ENCODE measurements at regions not wholly inside any gene's neighbourhood (a gene's known extent, or its start where the extent isn't known, plus 50 kb on each side); places are given as distances from the start of the nearest gene placed in this dataset.
"Not testable (repeated sequence)": the region's sequence is repeated elsewhere in the genome, so short reads cannot be mapped to it uniquely, and the experiment has no call there.

DNA sequence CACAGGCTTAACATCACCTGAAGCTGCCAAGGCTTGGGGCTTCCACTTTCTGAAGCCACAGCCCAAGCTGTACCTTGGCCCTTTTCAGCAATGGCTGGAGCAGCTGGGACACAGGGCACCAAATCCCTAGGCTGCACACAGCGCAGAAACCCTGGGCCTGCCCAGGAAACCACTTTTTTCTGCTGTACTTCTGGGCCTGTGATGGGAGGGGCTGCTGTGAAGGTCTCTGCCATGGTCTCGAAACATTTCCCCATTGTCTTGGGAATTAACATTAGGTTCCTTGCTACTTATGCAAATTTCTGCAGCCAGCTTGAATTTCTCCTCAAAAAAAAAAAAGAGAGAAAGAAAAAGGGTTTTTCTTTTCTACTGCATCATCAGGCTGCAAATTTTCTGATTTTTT is 219.1 kb downstream of the RPL10L start:
- DNase-seq = no peak

DNA sequence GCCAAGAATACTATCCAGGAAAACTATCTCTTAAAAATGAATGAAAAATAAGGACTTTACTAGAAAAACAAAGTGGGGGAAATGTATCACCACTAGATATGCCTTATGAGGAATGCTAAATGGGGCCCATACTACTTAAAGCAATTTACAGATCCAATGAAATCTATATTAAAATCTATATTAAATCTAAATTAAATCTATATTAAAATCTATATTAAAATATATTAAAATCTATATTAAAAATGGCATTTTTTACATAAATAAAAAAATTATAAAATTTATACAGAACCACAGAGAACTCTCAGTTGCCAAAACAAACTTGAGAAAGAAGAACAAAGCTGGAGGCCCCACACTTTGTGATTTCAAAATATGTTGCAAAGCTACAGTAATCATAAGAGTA is 234.5 kb downstream of the RPL10L start:
- no peak for DNase-seq

DNA sequence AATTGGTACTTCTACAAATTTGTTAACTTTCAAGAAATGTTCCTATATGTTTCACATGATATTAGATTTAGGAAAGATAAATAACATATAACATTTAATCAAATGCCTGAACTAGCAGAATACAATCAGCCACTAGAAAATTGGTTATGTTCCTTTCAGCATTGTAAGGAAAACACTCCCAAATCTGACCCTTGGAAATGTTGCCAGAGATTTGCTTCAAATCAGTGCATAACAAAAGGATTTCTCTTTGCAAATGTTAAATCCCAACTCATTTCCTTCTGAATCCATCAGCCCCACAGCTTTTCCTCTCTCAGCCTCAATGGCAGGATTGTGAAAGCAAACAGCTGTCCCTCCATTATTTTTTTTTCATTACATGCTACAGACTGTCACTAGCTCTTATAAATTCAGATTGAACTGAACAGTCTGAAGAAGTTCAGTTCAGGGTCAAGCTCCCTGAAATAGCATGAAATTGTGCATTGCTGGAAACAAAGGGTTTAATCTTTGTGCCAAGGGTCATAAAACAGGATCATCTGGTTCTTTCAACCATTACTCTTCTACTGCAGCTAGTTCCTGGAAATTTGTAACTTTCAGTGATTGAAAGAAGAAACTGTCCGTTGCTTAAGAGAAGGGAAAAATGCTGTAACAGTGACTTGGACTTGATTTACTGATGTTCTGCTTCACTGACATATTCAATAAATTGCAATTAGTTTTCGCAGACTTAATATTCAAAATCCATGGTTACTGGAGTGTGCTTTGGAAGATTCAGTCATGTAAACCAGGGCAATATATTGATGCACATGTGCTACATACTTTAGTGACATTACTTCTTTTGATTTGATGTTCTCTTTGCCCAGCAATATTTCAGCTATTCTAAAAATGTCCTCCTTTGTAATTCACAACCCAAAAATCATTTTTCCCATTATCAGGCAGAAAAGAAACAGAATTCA is 246.4 kb downstream of the RPL10L start:
- DNase-seq = peak; percentile 82

DNA sequence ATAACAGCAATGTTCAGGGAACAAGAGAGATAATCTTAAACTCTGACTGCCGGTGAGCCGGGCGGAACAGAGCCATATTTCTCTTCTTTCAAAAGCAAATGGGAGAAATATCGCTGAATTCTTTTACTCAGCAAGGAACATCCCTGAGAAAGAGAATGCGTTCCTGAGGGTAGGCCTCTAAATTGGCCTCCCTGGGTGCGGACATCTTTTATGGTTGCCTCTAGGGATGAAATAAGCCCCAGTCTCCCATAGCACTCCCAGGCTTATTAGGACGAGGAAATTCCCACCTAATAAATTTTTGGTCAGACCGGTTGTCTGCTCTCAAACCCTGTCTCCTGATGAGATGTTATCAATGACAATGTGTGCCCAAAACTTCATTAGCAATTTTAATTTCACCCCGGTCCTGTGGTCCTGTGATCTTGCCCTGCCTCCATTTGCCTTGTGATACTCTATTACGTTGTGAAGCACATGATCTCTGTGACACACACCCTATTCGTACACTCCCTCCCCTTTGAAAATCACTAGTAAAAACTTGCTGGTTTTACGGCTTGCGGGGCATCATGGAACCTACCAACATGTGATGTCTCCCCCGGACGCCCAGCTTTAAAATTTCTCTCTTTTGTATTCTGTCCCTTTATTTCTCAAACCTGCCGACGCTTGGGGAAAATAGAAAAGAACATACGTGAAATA is 249.4 kb downstream of the RPL10L start:
- DNase-seq = not testable (repeated sequence)

DNA sequence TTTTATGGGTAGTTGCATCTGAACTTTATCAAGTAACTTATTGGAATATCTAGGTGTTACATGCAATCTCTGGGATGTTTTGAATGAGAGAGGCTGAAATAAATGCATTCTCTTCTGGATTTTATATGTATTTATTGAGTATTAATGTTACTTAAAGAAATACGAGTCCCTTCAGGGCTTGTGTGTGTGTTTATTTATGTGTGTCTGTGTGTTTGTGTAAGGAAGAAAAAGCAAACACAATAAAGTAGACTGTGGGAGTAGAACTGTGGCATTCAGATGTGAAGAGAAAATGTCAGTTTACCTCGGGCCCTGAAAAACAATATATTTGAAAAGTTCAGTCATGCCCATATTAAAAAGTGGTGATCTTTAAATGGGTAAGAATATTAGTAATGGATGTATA is 250.5 kb downstream of the RPL10L start:
- no peak for DNase-seq

DNA sequence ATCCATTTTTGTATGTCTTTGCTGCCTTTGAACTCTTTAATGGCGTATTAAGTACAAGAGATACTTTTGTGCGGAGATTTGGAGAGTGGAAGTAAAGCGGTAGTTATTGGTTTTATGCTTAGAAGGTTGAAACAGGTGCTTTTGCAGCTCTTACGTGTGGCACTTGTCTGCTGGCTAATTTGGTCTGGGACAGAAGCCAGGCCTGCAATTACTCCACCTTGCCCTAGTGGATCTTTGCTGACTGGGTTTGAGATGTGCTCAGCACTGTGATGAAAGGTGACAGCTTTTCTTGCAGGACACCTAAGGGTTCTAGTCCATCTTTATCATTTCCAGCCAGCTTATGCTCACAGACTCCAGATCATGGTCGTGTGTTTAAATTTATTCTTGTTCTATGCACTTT is 252.5 kb downstream of the RPL10L start:
- peak; percentile 94 for DNase-seq

DNA sequence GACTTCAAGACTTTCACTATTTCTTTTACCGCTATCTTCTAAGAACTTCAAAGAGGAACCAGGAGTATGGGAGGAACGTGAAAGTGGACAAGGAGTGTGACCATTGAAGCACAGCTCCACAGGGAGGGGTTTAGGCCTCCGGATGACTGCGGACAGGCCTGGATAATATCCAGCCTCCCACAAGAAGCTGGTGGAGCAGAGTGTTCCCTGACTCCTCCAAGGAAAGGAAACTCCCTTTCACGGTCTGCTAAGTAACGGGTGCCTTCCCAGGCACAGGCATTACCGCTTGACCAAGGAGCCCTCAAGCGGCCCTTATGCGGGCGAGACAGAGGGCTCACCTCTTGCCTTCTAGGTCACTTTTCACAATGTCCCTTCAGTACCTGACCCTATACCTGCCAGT is 267.0 kb downstream of the RPL10L start:
- no peak for DNase-seq

DNA sequence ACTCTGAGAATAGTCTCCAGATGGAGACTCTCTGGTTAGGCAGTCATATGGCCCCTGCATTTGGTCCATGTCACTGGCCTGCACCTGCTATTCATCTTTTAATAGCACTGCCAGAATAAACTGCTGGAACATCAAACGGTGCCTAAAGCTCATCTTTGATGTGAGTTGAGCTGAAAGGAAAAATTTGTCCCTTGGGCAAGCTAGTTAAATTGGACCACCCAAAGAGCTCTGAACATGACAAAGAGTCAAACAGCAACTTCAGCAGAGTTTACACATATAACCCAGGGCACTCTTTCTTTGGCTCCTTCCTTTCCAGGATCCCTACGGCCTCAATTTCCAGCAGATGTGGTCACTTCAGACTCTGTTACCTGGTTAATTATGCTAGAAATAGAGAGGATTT is 269.9 kb downstream of the RPL10L start:
- DNase-seq = no peak

DNA sequence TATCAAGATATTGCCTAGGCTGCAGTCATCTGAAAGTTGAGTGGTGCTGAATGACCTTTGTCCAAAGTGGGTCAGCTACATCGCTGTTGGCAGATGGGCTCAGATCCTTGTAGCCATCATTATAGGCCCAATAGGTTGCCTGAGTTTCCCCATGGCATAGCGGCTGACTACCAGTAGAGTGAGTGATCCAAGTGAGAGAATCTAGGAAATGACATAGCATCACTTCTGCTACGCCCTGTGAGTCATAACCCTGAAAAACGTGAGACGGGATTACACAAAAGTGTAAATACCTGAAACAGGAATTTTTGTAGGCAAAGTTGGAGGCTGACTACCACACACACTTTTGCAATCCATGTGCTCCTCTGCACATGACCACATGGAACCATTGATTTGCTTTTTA is 273.3 kb downstream of the RPL10L start:
- no peak for DNase-seq

DNA sequence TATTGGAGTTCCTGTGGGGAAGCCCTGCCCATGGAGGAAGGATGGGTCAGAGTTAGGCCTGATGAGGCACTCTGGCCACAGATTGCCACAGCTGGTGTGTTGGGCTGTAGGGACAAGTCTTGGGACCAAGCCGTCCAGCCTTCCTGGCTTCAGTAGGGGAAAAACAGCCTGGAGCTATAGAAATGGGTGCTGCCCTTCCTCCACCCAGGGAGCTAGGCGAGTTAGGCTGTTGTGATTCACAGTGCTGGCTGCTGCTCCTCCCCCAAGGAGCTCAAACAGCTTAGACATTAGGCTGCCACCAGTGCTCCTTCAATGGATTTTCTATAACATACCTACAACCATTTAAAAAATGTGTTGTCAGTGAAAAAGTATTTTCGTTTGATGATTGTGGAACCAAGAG is 274.3 kb downstream of the RPL10L start:
- DNase-seq = no peak

DNA sequence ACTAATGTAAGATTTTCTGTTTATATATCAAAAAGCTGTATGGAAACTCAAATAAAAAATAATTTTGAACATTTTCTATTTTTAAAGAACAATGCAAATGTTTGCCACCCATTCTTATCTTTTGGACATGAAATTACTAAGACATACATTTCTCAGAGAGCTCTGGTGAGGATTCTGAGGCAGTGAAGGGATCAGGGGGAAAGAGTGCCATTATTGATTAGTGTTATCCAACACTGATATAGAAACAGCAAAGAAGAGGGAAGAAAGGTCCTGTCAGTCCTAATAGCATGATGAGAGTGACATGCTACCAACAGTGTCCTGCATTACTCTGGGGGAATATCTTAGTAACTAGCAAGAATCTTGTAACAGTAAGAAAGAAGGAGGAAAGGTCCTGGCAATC is 282.2 kb downstream of the RPL10L start:
- no peak for DNase-seq

DNA sequence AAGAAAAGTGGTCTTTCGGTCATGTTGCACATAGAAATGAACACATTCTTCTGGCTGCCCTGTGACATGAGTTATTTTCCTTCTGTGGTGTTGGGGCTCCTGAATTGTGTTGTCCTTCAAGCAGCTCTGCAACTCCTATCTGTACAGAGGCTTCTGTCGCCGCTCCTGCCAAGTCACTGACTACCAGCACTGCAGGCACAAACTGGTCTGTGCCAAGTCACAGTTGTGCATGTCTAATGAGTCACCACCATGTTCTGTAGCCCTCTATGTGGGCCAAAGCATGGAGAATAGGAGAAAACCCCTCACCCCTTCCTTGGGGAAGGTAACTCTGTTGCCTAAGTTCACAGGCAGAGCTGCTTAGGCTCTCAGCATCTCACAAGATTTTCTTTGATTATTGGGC is 283.3 kb downstream of the RPL10L start:
- no peak for DNase-seq

DNA sequence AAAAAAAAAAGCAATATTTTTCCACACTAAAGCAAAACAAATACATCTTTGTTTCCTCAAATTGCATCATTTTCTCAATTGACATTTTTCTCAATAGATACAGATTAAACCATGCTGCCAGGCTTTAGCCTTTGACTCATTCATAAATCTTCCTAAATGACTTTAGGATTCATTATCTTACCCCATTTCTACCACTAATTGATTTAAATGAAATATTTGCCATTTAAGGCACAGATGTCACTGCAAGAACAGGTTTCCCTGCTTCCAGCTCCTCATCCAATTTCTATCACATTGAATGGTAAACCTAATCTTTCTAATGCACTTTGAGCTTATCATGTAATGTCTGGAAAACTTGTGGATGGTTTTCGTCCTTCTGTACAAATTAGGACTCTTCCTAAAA is 298.7 kb downstream of the RPL10L start:
- DNase-seq = no peak

DNA sequence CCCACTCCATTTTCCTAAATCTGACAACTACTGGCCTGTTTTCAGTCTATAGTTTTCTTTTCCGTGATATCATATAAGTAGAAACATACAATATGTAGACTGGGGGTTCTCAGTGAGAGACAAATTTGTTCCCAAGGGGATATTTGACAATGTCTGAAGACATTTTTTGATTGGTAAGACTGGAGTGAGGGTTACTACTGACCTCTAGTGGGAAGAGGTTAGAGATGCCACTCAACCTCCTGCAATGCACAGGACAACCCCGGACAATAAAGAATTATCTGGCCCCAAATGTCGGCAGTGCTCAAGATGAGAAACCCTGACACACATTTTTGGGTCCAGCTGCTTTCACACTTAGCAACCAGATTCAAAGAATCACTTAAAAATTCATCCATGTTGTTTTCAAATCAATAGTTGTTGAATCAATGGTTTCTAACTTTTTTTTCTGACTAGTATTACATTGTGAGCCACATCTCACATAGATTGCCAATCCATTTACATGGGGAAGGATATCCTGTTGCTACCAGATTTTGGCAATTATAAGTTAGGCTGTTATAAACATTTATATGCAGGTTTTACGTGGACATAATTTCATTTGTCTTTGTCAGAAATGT is 307.1 kb downstream of the RPL10L start:
- no peak for DNase-seq

DNA sequence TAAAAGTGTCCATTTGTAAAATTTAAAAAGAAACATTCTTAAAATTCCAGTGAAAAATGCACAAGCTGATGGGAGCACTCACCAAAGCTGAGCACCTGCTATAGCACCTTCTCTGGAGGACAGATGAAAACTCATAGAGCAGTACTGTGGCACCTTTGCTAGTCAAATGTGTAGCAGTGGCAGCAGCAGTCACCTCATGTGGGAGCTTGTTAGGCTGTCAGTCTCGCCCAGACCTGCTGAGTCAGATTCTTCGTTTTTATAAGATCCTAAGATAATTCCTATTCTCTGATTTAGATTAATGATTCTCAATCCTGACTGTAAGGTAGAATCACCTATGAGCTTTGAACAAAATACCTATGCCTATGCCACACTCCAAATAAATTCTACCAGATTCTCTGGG is 325.8 kb downstream of the RPL10L start:
- no peak for DNase-seq

DNA sequence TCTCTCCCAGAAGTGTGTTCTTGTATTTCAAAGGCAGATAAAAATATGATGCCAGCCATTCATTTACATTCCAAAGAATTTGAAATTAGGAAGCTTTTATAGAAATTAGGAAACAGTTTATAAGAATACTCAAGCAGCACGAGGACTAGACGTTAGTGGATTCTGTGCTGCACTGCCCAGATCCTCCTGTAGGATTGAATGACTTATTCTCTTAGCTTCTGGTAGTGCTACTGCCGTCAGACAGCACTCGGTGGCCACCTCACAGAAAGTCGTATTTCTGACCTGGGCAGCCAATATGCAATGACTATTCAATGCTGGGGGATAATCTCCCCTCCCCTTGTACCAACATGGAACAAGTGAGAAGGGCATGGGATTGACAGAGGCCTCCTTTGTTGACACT is 326.4 kb downstream of the RPL10L start:
- no peak for DNase-seq

DNA sequence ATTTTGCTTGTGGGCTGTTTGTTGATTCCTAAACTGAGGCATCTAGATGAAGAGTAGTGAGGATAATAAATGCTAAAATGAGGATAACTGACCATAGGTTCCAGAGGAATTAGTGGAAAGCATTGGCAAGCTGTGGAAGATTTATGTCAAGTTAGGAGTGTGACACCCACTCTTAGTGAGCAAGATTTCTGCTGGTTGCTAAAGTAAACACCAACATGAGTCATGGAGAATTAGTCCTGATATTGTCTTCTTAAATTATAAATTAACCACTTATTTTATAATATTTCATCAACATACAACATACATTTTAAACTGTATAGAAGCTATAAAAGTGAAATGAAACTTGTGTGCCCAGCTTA is 328.2 kb downstream of the RPL10L start:
- DNase-seq = no peak

DNA sequence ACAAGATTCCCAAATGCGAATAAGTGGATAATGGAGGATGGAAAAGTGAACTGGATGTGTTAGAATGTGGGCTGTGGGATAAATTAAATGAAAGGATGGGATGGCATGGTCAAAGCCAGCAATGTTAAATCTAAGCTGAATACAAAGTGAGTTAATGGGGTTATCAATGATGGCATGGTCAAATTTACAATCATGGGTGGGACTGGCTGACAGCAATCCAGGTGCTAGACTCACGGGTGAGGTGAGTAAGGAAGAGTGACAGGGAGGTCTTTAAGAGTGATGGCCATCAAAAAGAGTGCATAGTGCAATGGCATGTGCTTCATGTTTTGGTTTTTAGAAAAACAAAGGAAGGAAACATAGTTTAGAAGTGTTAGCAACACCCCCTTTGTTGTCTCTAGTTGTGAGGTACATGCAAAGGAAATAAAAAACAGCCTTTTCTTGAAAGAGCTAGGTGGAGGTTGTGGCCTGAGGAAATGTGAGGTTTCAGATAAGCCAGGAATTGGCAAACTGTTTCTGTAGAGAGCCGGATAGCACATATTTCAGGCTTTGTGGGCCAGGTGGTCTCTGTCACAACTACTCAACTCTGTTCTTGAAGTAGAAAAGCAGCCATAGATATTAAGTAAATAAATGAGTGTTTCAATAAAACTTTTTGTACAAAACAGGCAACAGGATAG is 328.7 kb downstream of the RPL10L start:
- no peak for DNase-seq

DNA sequence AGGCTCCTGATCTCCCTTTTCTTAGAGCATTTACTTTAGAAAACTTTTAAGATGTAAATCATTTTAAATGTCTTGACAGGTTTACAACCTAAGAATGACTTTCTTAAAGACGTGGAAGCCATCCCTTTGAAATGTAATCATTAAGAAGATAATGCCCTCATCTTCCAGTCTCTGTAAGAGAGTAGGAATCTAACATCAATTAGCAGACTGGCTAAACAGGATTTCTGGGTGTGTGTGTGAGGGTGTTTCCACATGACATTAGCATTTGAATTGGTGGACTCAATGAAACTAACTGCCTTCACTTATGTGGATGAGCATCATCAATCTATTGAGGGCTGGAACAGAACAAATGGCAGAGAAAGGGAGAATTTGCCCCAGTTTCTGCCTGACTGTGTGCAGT is 329.5 kb downstream of the RPL10L start:
- DNase-seq = no peak

DNA sequence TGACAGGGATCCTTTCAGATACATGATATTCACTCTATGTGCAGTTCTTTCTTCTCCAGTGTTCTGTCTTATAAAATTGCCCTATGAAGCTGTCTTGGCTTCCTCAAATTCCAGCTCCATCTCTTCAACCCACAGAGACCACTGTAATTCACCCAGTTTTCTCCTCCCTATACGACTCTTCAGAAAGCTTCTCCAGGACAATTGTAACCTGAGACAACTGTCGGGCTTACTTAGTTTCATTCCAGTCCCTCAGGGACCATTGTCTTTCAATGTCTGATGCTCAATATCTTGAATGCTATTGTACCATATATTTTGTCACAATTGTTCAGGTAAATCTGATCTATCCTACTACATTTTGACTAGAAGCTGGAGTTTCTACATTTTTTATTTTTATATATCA is 345.3 kb downstream of the RPL10L start:
- DNase-seq = no peak

DNA sequence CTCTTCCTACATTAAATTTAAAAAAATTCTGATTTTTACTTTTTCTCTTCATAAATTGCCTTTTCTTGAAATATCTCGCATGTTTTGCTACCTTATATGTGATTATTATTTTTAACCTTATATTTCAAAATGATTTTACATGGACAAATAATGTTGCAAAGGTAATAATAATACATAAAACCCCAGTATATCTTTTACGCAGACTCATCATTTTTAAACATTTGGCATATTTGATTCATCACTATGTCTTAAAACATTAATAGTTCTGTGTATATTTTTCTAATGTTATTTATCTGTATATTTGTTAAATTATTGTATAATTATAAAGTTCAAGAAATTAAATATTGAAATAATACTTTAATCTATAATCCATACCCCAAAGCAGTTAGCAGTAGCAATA is 350.8 kb downstream of the RPL10L start:
- no peak for DNase-seq

DNA sequence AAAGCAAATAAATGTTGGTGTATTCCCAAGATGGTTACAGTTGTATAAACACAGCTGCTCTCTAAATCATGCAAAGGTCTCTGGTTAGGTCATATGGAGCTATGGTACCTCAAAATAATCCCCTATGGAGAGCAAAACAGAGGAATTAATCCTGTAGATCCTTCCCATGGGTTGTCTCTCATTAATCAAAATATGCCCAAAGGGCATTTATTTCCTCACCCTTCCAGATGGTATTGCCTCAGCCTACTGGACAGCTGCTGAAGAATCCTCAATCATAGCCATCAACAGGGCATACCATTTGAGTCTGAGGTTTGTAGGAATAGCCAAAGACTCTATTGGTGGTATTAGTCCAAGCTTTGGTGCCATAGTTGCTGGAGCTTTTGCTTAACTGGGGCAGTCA is 360.9 kb downstream of the RPL10L start:
- no peak for DNase-seq

DNA sequence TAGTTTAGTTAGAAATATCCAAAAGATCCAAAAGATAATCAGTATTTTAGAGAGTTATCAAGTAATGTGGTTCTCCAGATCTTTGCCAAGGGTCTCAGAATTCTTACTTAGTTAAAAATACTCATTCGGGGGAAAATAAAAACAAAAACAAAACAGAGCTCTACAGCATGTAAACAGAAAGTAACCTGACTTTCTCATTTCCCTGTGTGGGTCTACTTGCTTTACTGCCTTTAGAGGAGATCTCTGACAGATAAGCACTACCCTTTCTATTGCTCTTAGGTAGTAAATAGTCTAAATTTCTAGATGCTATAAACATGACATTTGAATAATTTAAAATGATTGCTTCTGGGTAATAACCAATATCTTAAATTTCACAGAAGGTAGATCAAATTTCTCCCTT is 371.8 kb downstream of the RPL10L start:
- DNase-seq = no peak

DNA sequence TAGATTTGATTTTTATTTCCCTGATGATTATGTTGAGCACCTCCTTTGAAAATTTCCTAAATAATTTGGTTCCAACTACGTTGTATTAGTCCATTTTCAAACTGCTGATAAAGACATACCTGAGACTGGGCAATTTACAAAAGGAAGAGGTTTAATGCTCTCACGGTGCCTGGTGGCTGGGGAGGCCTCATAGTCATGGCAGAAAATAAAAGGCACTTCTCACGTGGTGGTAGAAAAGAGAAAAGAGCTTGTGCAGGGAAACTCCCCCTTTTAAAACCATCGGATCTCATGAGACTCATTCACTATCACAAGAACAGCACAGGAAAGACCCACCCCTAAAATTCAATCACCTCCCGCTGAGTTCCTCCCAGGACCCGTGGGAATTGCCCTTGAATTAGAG is 372.3 kb downstream of the RPL10L start:
- DNase-seq = no peak

Data from NCI-H1092 (cell line).